ENCODE measurements at regions not wholly inside any gene's neighbourhood (a gene's known extent, or its start where the extent isn't known, plus 50 kb on each side); places are given as distances from the start of the nearest gene placed in this dataset.

DNA sequence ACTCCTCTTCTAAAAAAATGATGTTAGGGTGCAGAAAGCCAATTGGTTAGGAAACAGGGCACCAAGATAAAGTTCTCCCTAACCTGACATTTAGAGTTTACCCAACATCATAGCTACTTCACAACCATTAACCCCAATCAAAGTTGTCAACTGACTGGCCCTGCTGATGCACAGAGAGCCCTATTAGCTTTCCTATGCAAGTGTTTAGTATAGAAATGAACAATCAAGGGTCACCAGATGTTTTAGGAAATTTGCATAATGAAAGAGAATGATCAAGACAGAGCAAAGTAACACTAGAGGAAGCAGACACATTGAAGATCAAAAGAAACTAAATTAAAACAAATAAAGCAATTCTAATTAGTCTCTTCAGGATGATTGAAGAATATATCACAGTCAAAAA, 64.2 kb upstream of the DCC start:
- intact Hi-C loops (cut with DNase I) = no loop called here
- DNase-seq (ENCODE audit: low spot score) = no peak

- no peak for DNase-seq (ENCODE audit: low spot score)
- intact Hi-C loops (cut with DNase I) = no loop called here
Observed at GRCh38 chr18:52277785-52278184, 62.2 kb upstream of the DCC start.

- no peak for DNase-seq (ENCODE audit: low spot score)
- intact Hi-C loops (cut with DNase I) = no loop called here
Observed at GRCh38 chr18:52278191-52278590, 61.8 kb upstream of the DCC start.

GRCh38 chr18:52280702-52281101, 59.3 kb upstream of the DCC start:
- intact Hi-C loops (cut with DNase I) = loop anchor here (10.0 kb wide), 1 partner anchor 616 kb away; no protein-coding TSS in a partner anchor
- no peak for DNase-seq (ENCODE audit: low spot score)

DNA sequence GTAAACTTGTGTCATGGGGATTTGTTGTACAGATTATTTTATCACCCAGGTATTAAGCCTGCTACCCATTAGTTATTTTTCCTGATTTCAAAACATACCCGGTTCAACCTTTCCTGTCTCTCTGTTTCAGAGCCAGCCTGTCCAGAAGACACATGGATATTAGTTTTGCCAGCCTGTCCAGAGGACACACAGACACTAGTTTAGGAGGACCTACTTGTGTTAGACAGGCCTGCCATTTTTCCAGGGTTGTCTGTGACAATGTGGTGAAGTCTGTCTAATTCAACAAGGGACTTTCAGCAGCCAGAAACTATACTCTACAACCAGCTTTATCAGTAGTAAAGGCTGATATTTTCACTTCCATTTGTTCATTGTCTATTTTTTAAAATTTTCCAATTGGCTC, 56.1 kb upstream of the DCC start:
- DNase-seq (ENCODE audit: low spot score) = no peak
- intact Hi-C loops (cut with DNase I) = loop anchor here (10.0 kb wide), 1 partner anchor 619 kb away; no protein-coding TSS in a partner anchor

DNA sequence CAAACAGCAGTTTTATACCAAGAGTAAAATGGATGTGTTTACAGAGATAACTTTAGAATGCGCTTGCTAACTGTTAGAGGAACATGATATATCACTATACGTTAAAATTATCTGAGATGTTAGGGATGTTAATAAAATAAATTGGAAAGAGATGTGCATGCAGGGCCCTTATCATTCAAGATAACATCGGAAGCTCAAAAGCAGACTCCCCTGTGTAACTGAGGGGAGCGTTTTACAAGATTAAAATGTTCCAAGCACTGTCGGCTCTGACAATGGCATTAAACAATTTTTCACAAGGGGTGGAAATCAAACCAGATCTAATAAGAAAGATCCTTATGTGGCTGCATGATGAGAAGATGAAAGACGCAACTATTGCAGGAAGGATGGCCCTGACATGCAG, 53.3 kb upstream of the DCC start:
- DNase-seq (ENCODE audit: low spot score) = no peak
- intact Hi-C loops (cut with DNase I) = loop anchor here (10.0 kb wide), 1 partner anchor 622 kb away; no protein-coding TSS in a partner anchor

- DNase-seq (ENCODE audit: low spot score) = no peak
Observed at GRCh38 chr18:52287151-52287550, 52.8 kb upstream of the DCC start.

DNA sequence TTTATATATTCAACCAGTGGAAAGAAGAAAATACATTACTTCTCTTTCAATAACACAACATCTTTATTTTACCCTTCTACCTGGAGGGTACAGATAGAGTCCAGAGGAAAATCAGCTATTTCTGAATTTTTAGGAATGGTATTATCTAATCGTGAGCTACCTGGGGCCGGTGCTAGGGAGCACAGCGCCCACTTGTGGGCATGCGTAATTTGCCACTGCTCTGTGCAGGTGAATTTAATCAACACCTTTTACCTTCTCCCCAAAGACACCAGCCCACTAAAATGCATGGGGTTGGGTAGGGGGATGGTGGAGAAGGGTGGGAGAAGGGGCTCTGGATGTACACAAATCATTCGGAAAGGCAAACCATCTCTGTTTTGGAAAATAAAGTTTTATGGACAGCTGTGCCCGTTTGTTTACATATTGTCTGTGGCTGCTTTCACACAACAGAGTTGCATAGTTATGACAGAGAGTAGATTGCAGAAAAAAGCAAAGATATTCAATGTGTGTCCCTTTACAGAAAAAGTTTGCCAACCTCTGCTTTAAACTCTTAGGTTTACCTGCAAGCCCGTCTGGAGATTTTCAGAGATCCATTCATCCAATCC, 51.5 kb upstream of the DCC start:
- no peak for DNase-seq (ENCODE audit: low spot score)
- intact Hi-C loops (cut with DNase I) = loop anchor here (10.0 kb wide), 1 partner anchor 624 kb away; no protein-coding TSS in a partner anchor

More at GRCh38 chr18:52287151-52287550, 52.8 kb upstream of the DCC start:
- intact Hi-C loops (cut with DNase I) = loop anchor here (10.0 kb wide), 1 partner anchor 622 kb away; no protein-coding TSS in a partner anchor

GRCh38 chr18:52289392-52289791, 50.6 kb upstream of the DCC start:
- intact Hi-C loops (cut with DNase I) = loop anchor here (10.0 kb wide), 1 partner anchor 625 kb away; no protein-coding TSS in a partner anchor
- no peak for DNase-seq (ENCODE audit: low spot score)
